NB4 (cell line): ENCODE measurements at regions not wholly inside any gene's neighbourhood (a gene's known extent, or its start where the extent isn't known, plus 50 kb on each side); places are given as distances from the start of the nearest gene placed in this dataset.

ENCODE experiments used
- POLR2A ChIP-seq: IDR thresholded peaks from 2 replicates; pipeline ENCODE4 v1.6.1; 2011; ENCODE audit warnings: mild to moderate bottlenecking; ENCODE audit not compliant: insufficient read length; ENCODE audit errors: extremely low read depth
- TF ChIP-seq, protein P1 (sequence below): IDR thresholded peaks from one replicate; pipeline ENCODE4 v1.5.1; 2012; ENCODE audit warnings: low read depth, low read length
- TF ChIP-seq, protein P2 (sequence below): IDR thresholded peaks from 2 replicates; pipeline ENCODE4 v1.6.1; 2011; ENCODE audit warnings: low read depth, low read length

DNA sequence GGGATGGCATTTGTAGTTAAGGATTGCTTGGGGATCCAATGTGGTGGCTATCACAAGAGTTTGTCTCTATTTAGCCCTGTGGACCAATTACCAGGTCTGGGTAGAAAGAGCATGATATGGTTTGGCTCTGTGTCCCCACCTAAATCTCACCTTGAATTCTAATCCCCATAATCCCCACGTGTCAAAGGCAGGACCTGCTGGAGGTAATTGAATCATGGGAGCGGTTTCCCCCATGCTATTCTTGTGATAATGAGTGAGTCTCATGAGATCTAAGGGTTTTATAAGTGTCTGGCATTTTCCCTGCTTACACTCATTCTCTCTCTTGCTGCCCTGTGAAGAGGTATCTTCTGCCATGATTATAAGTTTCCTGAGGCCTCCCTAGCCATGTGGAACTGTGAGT, 86.4 kb upstream of the HS3ST4 start:
- TF ChIP-seq, protein P1, sequence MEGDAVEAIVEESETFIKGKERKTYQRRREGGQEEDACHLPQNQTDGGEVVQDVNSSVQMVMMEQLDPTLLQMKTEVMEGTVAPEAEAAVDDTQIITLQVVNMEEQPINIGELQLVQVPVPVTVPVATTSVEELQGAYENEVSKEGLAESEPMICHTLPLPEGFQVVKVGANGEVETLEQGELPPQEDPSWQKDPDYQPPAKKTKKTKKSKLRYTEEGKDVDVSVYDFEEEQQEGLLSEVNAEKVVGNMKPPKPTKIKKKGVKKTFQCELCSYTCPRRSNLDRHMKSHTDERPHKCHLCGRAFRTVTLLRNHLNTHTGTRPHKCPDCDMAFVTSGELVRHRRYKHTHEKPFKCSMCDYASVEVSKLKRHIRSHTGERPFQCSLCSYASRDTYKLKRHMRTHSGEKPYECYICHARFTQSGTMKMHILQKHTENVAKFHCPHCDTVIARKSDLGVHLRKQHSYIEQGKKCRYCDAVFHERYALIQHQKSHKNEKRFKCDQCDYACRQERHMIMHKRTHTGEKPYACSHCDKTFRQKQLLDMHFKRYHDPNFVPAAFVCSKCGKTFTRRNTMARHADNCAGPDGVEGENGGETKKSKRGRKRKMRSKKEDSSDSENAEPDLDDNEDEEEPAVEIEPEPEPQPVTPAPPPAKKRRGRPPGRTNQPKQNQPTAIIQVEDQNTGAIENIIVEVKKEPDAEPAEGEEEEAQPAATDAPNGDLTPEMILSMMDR, result no peak
- TF ChIP-seq, protein P2, sequence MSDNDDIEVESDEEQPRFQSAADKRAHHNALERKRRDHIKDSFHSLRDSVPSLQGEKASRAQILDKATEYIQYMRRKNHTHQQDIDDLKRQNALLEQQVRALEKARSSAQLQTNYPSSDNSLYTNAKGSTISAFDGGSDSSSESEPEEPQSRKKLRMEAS, result no peak
- TF ChIP-seq POLR2A, result no peak
